ENCODE measurements at regions not wholly inside any gene's neighbourhood (a gene's known extent, or its start where the extent isn't known, plus 50 kb on each side); places are given as distances from the start of the nearest gene placed in this dataset.

- TF ChIP-seq CTCF (IDR thresholded peaks at IDR 0.05) (no peak), POLR2A (IDR thresholded peaks at IDR 0.05) (no peak)
These were observed 97.1 kb upstream of the MYOCD start for GRCh38 chr17:12568358-12569251.

Data from body of pancreas (tissue), 4 donors.